ENCODE measurements at regions not wholly inside any gene's neighbourhood (a gene's known extent, or its start where the extent isn't known, plus 50 kb on each side); places are given as distances from the start of the nearest gene placed in this dataset.

GRCh38 chr9:15103290-15103689 is 193.1 kb upstream of the FREM1 start:
- TF ChIP-seq EZH2 (IDR thresholded peaks at IDR 0.05; ENCODE audit: insufficient read depth, low read length) (no peak), CTCF (IDR thresholded peaks at IDR 0.05; ENCODE audit: insufficient read depth, low read depth, low read length) (no peak)
